ENCODE measurements at regions not wholly inside any gene's neighbourhood (a gene's known extent, or its start where the extent isn't known, plus 50 kb on each side); places are given as distances from the start of the nearest gene placed in this dataset.
"Not testable (repeated sequence)": the region's sequence is repeated elsewhere in the genome, so short reads cannot be mapped to it uniquely, and the experiment has no call there.

DNA sequence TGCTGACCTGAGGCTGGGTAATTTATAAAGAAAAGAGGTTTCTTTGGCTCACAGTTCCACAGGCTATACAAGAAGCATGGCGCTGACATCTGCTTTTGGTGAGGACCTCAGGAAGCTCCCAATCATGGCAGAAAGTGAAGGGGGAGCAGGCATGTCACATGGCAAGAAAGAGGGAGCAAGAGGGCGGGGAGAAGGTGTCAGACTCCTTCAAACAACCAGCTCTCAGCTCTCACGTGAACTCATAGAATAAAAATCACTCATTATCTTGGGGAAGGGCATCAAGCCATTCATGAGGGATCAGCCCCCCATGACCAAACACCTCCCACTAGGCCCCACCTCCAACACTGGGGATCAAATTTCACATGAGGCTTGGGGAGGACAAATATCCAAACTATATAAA, 266.8 kb downstream of the RHOU start:
- WGBS, 2 experiments (ENCODE audit: insufficient coverage in 2 of 2): 90 to 93% methylated on average over 1 to 3 of the region's 3 CpGs
- no peaks in the 10 kb centered on the region for H3K4me1 ChIP-seq (ENCODE audit: control insufficient read depth, insufficient read depth, low read length, poor library complexity, severe bottlenecking)
- H3K4me3 ChIP-seq (ENCODE audit: extremely low read depth, insufficient read depth, low read length, poor library complexity, severe bottlenecking): no peak overlapping the region
- H3K9me3 ChIP-seq (ENCODE audit: control insufficient read depth, low read length): no peaks in the 10 kb centered on the region
- H3K36me3 ChIP-seq (ENCODE audit: control insufficient read depth, insufficient read depth, low read length): no peaks in the 10 kb centered on the region
- H3K27ac ChIP-seq (ENCODE audit: low read depth, low read length, severe bottlenecking): no peak overlapping the region

DNA sequence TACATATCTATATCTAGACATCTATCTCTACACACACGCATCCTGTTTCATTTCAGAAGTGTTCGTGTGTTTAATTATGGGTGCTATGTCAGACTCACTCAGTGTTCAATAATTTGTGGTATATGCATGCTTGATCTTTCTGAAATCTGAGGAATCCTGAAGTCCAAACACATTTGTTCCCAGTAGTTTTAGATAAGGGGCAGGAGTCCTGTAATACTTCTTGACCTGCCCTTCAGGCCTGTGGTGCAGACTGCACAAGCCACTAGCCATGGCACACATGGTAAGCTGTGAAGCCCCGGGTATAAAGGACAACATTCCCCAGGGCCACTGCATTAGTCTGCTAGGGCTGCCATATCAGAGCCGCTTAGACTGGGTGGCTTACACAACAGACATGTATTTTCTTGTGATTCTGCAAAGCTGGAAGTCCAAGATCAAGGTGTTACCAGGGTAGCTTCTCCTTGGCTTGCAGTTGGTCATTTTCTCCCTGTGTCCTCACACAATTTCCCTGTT, 267.2 kb downstream of the RHOU start:
- H3K4me1 ChIP-seq (ENCODE audit: control insufficient read depth, insufficient read depth, low read length, poor library complexity, severe bottlenecking): no peaks in the 10 kb centered on the region
- 90 to 100% methylated on average over 2 of the region's 4 CpGs for WGBS, 2 experiments (ENCODE audit: insufficient coverage in 2 of 2)
- H3K27ac ChIP-seq (ENCODE audit: low read depth, low read length, severe bottlenecking): no peak overlapping the region
- H3K4me3 ChIP-seq (ENCODE audit: extremely low read depth, insufficient read depth, low read length, poor library complexity, severe bottlenecking): no peak overlapping the region
- H3K9me3 ChIP-seq (ENCODE audit: control insufficient read depth, low read length): no peaks in the 10 kb centered on the region
- H3K36me3 ChIP-seq (ENCODE audit: control insufficient read depth, insufficient read depth, low read length): no peaks in the 10 kb centered on the region

DNA sequence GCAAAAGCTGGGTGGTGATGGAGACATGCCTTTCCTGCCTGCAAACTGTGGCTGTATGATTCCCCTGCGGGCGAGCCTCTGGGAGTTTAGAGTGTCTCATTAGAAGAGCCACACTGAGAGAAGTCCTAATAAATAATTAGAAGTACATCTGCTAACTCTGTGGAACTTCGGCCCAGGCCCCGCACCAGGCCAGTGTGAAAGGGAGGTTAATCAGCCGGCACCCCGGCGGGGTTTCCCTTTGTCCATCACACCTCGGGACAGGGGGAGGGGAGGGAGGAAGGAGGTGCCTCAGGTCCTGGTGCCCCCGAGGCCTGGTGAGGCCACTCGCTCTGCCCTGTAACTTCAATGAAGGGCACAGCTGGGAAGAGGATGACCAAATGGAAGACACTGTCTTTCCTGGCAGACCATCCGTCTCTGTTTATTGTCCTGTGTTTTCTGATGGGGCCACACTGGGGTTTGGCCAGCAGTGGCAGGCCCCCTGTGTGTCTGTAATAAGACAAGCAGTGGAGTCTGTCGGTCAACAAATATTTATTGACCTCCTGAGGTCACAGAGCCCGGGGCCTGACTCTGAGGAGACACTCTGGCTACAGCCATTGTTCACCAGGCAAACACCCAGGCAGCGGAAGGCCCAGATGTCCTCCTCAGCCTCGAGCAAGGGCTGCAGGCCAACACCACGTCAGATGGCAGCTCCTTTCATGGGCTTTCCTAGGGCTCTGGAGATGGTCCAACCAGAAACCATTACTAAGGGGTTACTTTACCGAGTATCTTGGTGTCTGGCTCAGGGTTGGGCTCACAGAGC, 267.5 kb upstream of the RAB4A start:
- H3K9me3 ChIP-seq (ENCODE audit: control insufficient read depth, low read length): no peaks in the 10 kb centered on the region
- H3K27ac ChIP-seq (ENCODE audit: low read depth, low read length, severe bottlenecking): no peak overlapping the region
- H3K36me3 ChIP-seq (ENCODE audit: control insufficient read depth, insufficient read depth, low read length): no peaks in the 10 kb centered on the region
- no peak overlapping the region for H3K4me3 ChIP-seq (ENCODE audit: extremely low read depth, insufficient read depth, low read length, poor library complexity, severe bottlenecking)
- WGBS, 2 experiments (ENCODE audit: insufficient coverage in 2 of 2): 73 to 74% methylated on average over 14 to 16 of the region's 17 CpGs
- no peaks in the 10 kb centered on the region for H3K4me1 ChIP-seq (ENCODE audit: control insufficient read depth, insufficient read depth, low read length, poor library complexity, severe bottlenecking)

DNA sequence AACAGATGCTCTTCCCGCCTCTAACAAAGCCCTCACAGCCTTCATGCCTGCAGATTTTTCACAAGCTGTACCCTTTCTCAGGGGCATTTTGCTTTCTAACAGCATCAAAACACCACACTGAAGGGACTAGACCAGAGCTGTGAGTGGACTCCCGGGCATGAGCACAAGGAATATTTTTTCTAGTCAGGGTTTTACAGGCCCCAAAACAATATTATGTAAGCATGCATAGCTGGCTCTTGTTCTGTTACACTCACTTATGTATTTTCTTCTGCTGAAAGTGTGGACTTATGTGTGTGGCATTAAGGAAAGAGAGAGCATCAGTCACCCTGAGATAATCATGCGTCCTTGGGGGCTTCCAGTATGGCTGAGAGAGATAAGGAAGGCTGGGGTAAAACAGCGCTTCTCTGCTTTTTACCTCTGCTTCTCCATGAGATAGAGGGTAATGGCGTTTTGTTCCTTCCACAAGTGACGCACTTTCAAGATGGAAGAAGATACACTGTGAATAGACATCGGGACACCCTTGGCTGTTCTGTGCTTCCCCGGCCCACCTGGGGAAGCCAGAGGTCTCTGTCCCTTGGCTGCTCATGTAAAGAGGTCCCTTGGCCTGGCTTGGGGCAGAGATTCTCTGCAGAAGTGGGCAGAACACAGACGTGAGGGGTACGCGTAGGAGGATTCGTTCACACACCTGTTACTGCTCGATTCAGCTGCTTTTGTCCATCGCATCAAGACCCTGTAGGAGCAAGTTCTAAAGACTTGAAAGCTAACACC, 266.7 kb upstream of the RAB4A start:
- H3K4me1 ChIP-seq (ENCODE audit: control insufficient read depth, insufficient read depth, low read length, poor library complexity, severe bottlenecking): no peaks in the 10 kb centered on the region
- H3K36me3 ChIP-seq (ENCODE audit: control insufficient read depth, insufficient read depth, low read length): no peaks in the 10 kb centered on the region
- no peak overlapping the region for H3K27ac ChIP-seq (ENCODE audit: low read depth, low read length, severe bottlenecking)
- WGBS, 2 experiments (ENCODE audit: insufficient coverage in 2 of 2): 90 to 93% methylated on average over 13 to 14 of the region's 14 CpGs
- H3K4me3 ChIP-seq (ENCODE audit: extremely low read depth, insufficient read depth, low read length, poor library complexity, severe bottlenecking): no peak overlapping the region
- no peaks in the 10 kb centered on the region for H3K9me3 ChIP-seq (ENCODE audit: control insufficient read depth, low read length)

DNA sequence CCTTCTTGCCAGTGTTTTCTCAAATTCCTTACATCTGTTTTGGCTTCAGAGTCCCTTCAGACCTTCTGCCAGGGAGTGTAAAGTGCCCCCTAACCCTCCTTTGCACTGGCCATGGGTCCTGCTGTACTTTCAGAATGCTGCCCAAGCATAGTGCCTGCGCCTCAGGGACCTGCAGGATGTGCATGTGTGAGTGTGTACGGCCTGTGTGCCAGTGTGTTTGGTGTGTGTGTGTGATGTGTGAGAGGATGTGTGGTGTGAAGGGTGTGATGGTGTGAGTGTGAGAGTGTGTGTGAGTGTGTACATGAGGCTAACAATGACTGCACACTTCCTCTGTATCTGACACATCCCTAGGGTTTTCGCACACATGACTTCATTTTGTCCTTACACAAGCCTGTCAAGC, 265.8 kb upstream of the RAB4A start:
- H3K4me3 ChIP-seq (ENCODE audit: extremely low read depth, insufficient read depth, low read length, poor library complexity, severe bottlenecking): no peak overlapping the region
- no peaks in the 10 kb centered on the region for H3K36me3 ChIP-seq (ENCODE audit: control insufficient read depth, insufficient read depth, low read length)
- H3K4me1 ChIP-seq (ENCODE audit: control insufficient read depth, insufficient read depth, low read length, poor library complexity, severe bottlenecking): no peaks in the 10 kb centered on the region
- no peaks in the 10 kb centered on the region for H3K9me3 ChIP-seq (ENCODE audit: control insufficient read depth, low read length)
- no peak overlapping the region for H3K27ac ChIP-seq (ENCODE audit: low read depth, low read length, severe bottlenecking)
- 93 to 100% methylated on average over 3 of the region's 3 CpGs for WGBS, 2 experiments (ENCODE audit: insufficient coverage in 2 of 2)

DNA sequence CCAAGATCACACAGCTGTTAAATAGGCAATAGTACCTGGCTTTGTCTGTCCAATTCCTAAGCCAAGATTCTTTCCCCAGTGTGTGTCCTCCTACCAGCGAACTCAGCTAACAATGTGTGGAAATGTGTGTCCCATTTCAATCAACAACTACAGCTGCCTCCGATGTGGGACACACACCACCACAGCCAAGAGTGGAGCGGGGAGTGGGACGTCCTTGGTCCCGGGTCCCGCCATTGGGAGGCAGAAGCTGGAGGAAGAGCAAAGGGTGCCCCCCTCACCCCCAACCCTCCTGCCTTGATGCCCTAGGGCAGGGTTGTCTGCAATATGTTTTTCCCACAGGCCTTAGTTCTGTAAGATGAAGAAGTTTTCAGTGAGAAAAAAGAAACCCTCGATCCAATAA, 265.4 kb upstream of the RAB4A start:
- WGBS, 2 experiments (ENCODE audit: insufficient coverage in 2 of 2): 100% methylated on average over 1 of the region's 7 CpGs
- Histone ChIP-seq H3K4me3 (ENCODE audit: extremely low read depth, insufficient read depth, low read length, poor library complexity, severe bottlenecking) (no peak overlapping the region), H3K36me3 (ENCODE audit: control insufficient read depth, insufficient read depth, low read length) (no peaks in the 10 kb centered on the region), H3K9me3 (ENCODE audit: control insufficient read depth, low read length) (no peaks in the 10 kb centered on the region), H3K27ac (ENCODE audit: low read depth, low read length, severe bottlenecking) (no peak overlapping the region), H3K4me1 (ENCODE audit: control insufficient read depth, insufficient read depth, low read length, poor library complexity, severe bottlenecking) (no peaks in the 10 kb centered on the region)

DNA sequence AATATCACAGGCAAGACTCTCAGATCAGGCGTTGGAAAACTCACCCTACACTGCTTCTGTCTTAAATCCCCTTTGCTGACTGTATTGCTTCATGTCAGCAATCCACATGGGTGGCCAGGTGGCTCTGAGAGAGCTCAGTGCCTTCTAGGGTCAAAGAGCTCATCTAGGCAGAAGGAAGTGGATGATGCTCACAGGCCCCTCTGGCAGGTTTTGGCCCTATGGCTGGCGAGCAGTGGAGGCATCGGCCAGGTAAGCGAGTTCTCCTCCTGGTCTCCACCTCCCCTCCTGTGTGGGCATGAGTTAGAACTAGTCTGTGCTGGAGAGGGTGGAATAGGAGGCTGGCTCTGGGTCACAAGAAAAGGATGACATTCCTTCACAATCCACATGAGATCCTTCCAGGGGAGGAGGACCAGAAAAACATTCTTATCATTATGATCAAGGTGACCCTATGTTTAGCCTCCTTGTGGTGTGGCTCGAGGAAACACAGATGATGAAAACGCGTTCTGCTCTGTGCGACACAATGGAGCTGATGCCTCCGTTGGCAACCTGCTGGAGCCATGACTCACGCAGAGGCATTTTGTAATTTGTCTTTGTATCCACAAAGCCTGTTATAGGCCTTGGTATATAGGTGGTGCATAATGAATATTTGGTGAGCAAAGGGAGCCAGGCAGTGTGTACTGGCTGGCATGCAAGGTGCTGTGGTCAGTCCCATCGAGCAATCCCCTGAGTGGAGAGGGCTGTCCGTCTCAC, 264.6 kb upstream of the RAB4A start:
- Histone ChIP-seq H3K9me3 (ENCODE audit: control insufficient read depth, low read length) (no peaks in the 10 kb centered on the region), H3K4me3 (ENCODE audit: extremely low read depth, insufficient read depth, low read length, poor library complexity, severe bottlenecking) (no peak overlapping the region), H3K4me1 (ENCODE audit: control insufficient read depth, insufficient read depth, low read length, poor library complexity, severe bottlenecking) (no peaks in the 10 kb centered on the region), H3K27ac (ENCODE audit: low read depth, low read length, severe bottlenecking) (no peak overlapping the region), H3K36me3 (ENCODE audit: control insufficient read depth, insufficient read depth, low read length) (no peaks in the 10 kb centered on the region)
- 83 to 86% methylated on average over 7 to 9 of the region's 12 CpGs for WGBS, 2 experiments (ENCODE audit: insufficient coverage in 2 of 2)

DNA sequence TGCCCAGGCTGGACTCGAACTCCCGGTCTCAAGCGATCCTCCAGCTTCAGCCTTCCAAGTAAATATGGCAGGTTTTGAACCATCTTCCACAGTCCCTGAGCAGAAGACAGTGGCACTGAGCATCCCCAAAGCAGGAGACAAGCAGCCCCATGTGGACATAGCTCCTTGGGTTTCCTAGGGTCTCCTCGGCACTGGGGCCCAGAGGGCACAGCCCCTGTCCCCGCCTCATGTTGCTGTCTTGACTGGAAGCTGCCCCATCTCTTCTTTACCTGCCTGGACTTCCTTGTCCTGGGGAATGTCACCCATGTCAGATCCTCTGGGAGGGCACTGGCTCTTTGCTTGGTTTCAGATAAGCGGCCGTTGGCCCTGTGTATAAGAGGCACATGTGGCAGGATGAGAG, 263.7 kb upstream of the RAB4A start:
- Histone ChIP-seq H3K4me3 (ENCODE audit: extremely low read depth, insufficient read depth, low read length, poor library complexity, severe bottlenecking) (no peak overlapping the region), H3K4me1 (ENCODE audit: control insufficient read depth, insufficient read depth, low read length, poor library complexity, severe bottlenecking) (no peaks in the 10 kb centered on the region), H3K27ac (ENCODE audit: low read depth, low read length, severe bottlenecking) (no peak overlapping the region), H3K36me3 (ENCODE audit: control insufficient read depth, insufficient read depth, low read length) (no peaks in the 10 kb centered on the region), H3K9me3 (ENCODE audit: control insufficient read depth, low read length) (no peaks in the 10 kb centered on the region)
- WGBS, 2 experiments (ENCODE audit: insufficient coverage in 2 of 2): 92 to 100% methylated on average over 4 to 7 of the region's 7 CpGs

DNA sequence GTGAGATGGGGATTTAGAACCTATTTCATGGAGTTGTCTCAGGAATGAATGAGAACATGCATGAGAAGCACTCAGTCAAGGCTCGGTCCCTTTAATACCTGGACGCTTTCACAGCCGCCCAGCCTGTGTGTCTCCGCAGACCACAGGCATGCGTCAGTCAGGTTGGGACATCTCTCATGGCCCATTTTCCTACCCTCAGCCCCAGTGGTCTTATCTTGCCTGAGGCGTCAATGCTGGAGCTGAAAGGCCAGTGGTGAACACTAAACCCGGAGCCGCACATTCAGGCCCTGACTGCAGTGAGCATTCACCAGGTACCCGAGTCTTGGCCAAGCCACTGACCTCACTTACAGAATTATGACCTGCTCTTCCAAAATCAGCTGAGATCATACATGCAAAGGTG, 263.2 kb upstream of the RAB4A start:
- WGBS, 2 experiments (ENCODE audit: insufficient coverage in 2 of 2): 97 to 99% methylated on average over 9 of the region's 9 CpGs
- Histone ChIP-seq H3K4me1 (ENCODE audit: control insufficient read depth, insufficient read depth, low read length, poor library complexity, severe bottlenecking) (no peaks in the 10 kb centered on the region), H3K27ac (ENCODE audit: low read depth, low read length, severe bottlenecking) (no peak overlapping the region), H3K9me3 (ENCODE audit: control insufficient read depth, low read length) (no peaks in the 10 kb centered on the region), H3K4me3 (ENCODE audit: extremely low read depth, insufficient read depth, low read length, poor library complexity, severe bottlenecking) (no peak overlapping the region), H3K36me3 (ENCODE audit: control insufficient read depth, insufficient read depth, low read length) (no peaks in the 10 kb centered on the region)

DNA sequence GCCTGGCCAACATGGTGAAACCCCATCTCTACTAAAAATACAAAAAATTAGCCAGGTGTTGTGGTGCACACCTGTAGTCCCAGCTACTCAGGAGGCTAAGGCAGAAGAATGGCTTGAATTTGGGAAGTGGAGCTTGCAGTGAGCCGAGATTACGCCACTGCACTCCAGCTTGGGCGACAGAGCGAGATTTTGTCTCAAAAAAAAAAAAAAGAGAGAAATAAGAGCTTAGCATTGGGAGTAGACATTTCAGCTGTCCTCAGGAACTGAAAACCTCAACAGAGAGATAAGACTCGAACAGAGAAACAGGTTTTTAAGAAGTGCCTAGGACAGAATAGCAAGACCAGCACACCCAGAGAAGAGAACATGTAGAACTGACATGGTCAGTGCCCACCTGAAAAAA, 262.6 kb upstream of the RAB4A start:
- not testable (repeated sequence) for H3K9me3 ChIP-seq (ENCODE audit: control insufficient read depth, low read length); H3K4me3 ChIP-seq (ENCODE audit: extremely low read depth, insufficient read depth, low read length, poor library complexity, severe bottlenecking); H3K36me3 ChIP-seq (ENCODE audit: control insufficient read depth, insufficient read depth, low read length); H3K4me1 ChIP-seq (ENCODE audit: control insufficient read depth, insufficient read depth, low read length, poor library complexity, severe bottlenecking); H3K27ac ChIP-seq (ENCODE audit: low read depth, low read length, severe bottlenecking)
- 82 to 91% methylated on average over 1 to 5 of the region's 5 CpGs for WGBS, 2 experiments (ENCODE audit: insufficient coverage in 2 of 2)

Data from mesodermal cell (in vitro differentiated cells).